Hematopoietic multipotent progenitor cell treated with erythropoietin and hydrocortisone succinate and interleukin-3 and kit ligand, for 8 days (in vitro differentiated cells): ENCODE measurements at regions not wholly inside any gene's neighbourhood (a gene's known extent, or its start where the extent isn't known, plus 50 kb on each side); places are given as distances from the start of the nearest gene placed in this dataset.
"Not testable (repeated sequence)": the region's sequence is repeated elsewhere in the genome, so short reads cannot be mapped to it uniquely, and the experiment has no call there.

Source experiments
- DNase-seq: peaks from one replicate; pipeline ENCODE4 v3.0.0-alpha.2; 2015

DNA sequence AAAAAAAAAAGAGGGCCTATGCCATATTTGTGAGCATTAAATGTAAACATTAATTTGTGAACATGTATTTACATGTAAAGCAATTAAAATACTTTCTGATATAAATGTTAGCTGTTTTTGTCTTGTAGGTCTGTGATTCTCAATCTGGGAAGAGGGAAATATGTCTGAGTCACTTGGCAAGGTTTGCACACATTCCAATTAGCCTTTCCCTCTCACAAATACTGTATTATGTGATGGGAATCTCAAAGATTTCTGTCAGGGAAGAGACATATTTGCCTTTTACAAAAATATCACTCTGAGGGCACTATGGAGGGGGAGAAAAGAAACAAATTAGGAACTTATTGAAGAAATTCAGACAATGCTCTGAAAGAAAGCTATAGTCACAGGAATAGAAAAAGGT, 483.6 kb downstream of the GBE1 start:
- DNase-seq: no peak

- DNase-seq: no peak
Measured at GRCh38 chr3:81274671-81275070, 486.8 kb downstream of the GBE1 start.

DNA sequence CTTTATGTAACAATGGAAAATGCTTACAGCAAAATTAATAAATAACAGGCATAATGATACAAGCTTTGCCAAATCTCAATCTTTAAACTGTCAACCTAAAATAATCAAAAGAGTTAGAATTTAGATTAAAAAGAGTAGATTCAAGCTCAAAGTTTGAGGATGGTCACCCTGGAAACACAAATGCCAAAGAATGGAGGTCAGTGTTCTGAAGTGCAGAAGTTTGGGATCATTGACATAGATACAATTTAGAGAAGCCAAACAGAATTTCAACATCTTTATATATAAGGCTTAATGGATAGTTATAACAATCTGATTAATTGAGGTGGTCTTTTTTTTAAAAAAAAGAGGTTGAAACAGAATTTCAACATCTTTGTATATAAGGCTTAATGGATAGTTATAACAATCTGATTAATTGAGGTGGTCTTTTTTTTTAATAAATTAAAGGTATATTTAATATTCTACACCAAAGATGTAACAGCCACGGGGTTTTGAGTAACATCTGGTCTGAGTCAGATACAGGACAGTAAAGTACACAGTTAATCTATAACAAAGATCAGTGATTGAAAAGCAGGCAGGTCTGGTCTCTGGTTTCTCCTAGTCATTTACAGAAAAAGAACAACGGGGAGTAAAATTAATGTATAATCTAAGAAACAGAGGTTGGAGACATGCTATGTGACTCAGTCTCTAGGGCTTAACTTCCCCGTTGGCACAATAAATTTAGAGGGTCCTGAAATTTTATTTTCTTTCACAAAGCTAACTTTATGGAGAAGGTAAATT, 490.7 kb downstream of the GBE1 start:
- DNase-seq: no peak

DNA sequence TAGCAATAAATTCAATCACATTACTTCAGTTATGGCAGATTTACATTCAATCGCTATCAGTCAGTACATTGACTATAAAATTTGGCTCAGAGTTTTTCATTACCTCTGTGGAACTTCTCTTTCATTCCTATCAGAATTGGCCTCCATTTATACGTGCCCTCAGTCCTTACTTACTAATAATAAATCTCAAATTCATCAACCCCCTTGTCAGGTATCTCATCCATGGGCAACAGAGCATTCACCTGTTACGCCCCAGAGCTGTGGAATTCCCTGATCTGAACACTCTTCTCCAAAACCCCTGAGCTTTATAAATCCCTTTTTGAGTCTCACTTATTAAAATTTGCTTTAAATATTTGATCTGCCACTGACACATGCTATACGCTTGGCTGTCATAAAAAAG, 492.9 kb downstream of the GBE1 start:
- DNase-seq: no peak

GRCh38 chr3:81261996-81262395, 499.4 kb downstream of the GBE1 start:
- DNase-seq: no peak

DNA sequence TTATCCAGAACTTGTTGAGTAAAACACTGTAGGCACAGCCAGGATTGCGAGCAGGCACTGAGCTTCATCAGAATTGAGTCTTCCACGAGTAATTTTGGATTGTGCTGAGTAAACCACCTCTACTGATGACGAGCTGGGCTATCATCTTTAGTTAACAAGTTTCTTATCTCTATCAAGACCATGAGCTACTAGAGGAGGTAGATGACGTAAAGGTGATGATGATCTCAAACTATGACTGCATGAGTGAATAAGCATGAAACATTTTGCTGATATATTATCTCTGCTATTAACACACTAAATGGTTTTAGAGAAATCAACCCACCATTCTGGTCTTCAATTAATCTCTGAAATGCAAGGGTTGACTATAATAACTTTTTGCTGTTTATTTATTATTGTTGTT, 506.0 kb downstream of the GBE1 start:
- no peak for DNase-seq

DNA sequence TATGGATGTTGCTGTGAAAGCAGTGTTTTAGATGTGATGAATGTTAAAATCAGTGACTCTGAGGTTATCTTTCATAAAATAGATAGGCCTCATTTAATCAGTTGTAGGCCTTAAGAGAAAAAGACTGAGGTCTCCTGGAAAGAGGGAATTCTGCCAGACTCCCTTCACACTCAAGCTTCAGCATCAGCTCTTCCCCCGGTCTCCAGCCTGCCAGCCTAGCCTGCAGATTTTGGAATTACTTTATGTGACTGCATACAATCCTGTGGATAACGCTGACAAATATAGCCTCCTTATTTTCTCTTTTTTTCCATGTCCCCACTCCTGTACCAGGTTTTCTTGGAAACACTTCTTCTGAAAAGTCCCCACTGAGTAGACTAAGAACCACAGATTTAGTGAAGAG, 510.3 kb downstream of the GBE1 start:
- DNase-seq: no peak

- no peak for DNase-seq
Measured at GRCh38 chr3:81249540-81250029, 511.9 kb downstream of the GBE1 start.

- no peak for DNase-seq
Measured at GRCh38 chr3:81245501-81245900, 515.9 kb downstream of the GBE1 start.

DNA sequence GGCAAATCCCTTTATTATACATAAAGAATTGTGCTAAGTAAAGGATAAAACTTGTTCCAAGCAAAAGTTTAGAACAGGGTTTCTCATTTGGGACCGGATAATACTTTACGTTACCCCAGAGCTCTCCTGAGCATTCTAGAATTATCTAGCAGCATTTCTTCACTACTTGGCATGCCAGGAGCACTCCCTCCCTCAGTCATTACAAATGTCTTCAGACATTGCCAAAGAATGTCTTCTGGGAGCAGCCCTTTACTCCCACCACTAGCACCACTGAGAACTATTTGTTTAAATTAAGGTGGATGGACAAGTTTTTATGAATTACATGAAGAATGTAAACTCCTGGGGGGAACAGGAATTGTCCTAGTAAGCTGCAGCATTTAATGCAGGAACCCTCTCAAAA, 516.4 kb downstream of the GBE1 start:
- no peak for DNase-seq

GRCh38 chr3:81244231-81244630, 517.2 kb downstream of the GBE1 start:
- no peak for DNase-seq

- DNase-seq: peak; percentile 18
Measured at GRCh38 chr3:81242871-81243270, 518.6 kb downstream of the GBE1 start.

DNA sequence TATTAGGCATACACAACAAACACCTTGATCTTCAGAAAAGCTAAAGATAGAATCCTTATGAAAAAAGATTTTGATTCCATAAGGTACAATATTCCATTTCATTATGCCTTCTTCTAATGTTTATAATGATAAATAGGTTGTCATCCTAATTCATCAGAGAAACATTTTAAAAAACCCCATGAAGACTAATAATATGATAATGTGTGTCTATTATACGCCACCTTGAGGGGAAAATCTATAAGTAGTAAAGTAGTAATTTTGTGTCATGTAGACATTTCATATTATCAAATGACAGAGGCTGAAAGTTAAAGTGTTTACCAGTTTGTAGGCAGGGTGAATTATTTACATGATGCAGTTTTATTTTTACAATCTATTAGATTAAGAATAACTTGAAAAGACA, 524.3 kb downstream of the GBE1 start:
- DNase-seq: no peak

DNA sequence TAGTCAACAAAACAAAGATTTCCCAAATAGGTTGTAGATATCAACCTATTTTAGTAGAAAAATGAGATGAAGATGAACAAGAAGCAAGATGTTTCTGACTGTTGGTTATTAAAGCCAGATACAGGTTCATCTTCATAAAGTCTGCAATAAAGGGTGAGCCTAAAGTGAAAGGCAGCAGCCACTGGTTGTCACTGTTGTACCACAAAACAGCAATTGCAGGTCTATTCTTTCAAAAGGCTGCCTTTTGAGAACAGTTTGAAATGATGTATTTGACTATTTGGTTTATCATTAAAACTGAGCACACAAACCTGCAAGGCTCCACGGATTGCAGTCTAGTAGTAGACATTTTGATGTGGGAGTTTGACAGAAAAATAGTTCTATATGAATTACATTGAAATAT, 543.4 kb downstream of the GBE1 start:
- no peak for DNase-seq

DNA sequence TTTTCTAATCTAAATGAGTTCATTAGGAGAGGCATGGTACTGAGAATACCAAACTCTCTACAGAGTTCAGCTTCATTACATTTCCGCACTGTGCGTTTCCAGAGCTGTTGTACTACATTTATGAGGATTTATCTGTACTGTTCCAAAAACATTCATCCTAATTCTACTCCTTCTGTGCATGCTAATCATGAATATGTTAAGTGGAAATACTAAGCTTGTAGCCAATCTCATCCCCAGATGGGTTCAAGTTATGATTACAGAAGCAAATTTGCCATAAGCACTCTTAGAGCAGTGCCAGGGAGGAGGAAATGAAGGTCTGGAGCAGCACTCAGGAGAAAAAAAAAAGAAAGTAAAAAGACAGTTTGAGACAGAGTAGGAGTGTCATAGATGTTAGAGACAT, 544.3 kb downstream of the GBE1 start:
- DNase-seq: no peak

- no peak for DNase-seq
Measured at GRCh38 chr3:81216192-81216591, 545.3 kb downstream of the GBE1 start.

- DNase-seq: no peak
Measured at GRCh38 chr3:81214631-81215030, 546.8 kb downstream of the GBE1 start.

DNA sequence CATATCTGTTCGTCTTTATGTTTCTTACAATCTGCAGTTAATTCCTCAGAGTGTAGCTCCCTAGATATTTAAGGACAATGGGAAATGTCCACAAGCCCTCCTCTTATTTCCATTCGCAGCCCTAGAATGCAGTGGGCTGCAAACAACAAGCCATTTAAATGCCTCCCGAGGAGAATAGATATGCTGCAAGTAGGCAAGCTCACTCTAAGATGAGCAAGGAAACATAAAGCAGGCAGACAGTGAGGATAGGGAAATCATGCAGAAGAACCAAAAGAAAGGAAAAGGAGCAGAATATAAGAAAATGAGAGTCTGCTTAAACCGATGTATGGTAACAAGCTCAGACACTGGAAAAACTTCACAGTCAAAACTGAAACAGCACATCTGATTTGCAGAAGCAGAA, 561.9 kb downstream of the GBE1 start:
- DNase-seq: no peak

DNA sequence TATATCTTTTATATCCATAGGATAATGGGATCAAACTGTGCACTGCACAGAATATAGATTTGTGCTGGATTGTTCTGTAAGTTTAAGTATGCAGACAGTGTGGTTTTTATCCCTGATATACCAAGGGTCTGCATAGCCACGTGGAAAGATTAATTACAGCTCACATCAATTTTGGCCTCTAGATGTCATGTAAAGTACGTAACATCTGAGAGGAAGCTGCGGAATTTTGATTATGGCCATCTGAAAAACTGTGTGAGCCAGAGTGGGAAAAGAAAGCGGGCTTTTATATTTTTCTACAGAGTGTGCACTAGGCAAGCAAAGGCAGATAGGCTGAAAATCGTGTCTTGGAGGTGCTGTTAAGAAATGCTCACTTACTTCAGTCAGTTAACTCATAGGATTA, 562.7 kb downstream of the GBE1 start:
- no peak for DNase-seq

GRCh38 chr3:81198216-81198615, 563.2 kb downstream of the GBE1 start:
- no peak for DNase-seq

- no peak for DNase-seq
Measured at GRCh38 chr3:81197386-81197785, 564.1 kb downstream of the GBE1 start.

- DNase-seq: no peak
Measured at GRCh38 chr3:81195478-81195877, 566.0 kb downstream of the GBE1 start.

DNA sequence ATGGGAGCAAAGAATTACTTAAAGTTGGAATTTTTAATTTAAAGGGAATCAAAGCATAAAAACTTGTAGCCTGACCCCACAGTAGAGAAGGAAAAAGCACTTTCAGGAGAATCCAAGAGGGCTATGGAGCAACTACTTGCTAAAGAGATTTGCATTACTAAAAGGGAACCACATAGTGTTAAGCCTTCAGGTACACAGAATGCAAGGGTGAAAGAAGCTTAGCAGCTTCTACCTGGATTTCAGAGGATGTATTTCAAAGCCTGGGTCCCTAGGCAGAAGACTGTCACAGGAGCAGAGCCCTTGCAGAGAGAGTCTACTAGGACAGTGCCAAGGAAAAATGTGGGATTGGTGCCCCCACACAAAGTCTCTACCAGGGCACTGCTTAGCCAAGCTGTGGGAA, 575.0 kb downstream of the GBE1 start:
- no peak for DNase-seq

DNA sequence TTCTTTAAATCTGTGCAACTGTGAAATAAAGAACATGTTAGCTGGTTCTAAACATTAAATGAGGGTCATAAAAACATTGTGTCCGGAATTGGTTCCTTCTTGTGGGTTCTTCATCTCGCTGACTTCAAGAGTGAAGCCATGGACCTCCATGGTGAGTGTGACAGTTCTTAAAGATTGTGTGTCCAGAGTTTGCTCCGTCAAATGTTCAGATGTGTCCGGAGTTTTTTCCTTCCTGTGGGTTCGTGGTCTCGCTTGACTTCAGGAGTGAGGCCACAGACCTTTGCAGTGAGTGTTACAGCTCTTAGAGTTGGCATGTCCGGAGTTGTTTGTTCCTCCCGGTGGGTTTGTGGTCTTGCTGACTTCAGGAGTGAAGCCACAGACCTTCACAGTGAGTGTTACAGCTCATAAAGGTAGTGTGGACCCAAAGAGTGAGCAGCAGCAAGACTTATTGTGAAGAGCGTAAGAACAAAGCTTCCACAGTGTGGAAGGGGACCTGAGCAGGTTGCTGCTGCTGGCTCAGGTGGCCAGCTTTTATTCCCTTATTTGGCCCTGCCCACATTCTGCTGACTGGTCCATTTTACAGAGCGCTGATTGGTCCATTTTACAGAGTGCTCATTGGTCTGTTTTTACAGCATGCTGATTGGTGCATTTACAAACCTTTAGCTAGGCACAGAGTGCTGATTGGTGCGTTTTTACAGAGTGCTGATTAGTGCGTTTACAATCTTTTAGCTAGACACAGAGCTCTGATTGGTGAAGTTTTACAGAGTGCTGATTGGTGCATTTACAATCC, 579.2 kb downstream of the GBE1 start:
- not testable (repeated sequence) for DNase-seq
